Lower lobe of right lung (tissue), 2 donors: ENCODE measurements at regions not wholly inside any gene's neighbourhood (a gene's known extent, or its start where the extent isn't known, plus 50 kb on each side); places are given as distances from the start of the nearest gene placed in this dataset.
"Not testable (repeated sequence)": the region's sequence is repeated elsewhere in the genome, so short reads cannot be mapped to it uniquely, and the experiment has no call there.

Experiments
- ATAC-seq, 2 donors: fragments of 200-7000 bp; cut with Tn5 transposase; one replicate each; pipeline ENCODE4 v1.9.1; 2020 to 2022; ENCODE audit warnings: mild to moderate bottlenecking in 2 of 2, moderate library complexity in 2 of 2
- DNase-seq: peaks from one replicate; pipeline ENCODE4 v3.0.0-alpha.2; 2020
- H3K27ac ChIP-seq: fragments of 200-600 bp; one replicate; pipeline ENCODE4 v1.8.0; 2022
- H3K27me3 ChIP-seq: fragments of 200-600 bp; one replicate; pipeline ENCODE4 v1.8.0; 2022; ENCODE audit warnings: low read depth
- H3K36me3 ChIP-seq: fragments of 200-600 bp; one replicate; pipeline ENCODE4 v1.8.0; 2022; ENCODE audit warnings: mild to moderate bottlenecking
- H3K4me1 ChIP-seq: fragments of 200-600 bp; one replicate; pipeline ENCODE4 v1.8.0; 2022
- H3K4me3 ChIP-seq: fragments of 200-600 bp; one replicate; pipeline ENCODE4 v1.8.0; 2022; ENCODE audit warnings: mild to moderate bottlenecking
- H3K9me3 ChIP-seq: fragments of 200-600 bp; one replicate; pipeline ENCODE4 v1.8.0; 2022
- CTCF ChIP-seq: fragments of 200-600 bp; IDR thresholded peaks from one replicate; pipeline ENCODE4 v1.8.0; 2022; ENCODE audit warnings: antibody characterized with exemption, mild to moderate bottlenecking
- intact Hi-C: fragments of 100-400 bp; cut with DNase I; formaldehyde crosslinking; loops from one replicate; pipeline ENCODE4 v1.11.0; 2022
- donor health status: DM: no; HTN: yes; CAD: no; lungs with severe emphysema.

- Histone ChIP-seq H3K36me3 (no peaks in the 10 kb centered on the region), H3K4me3 (no peak overlapping the region), H3K27ac (no peak overlapping the region), H3K9me3 (no peaks in the 10 kb centered on the region), H3K4me1 (no peaks in the 10 kb centered on the region), H3K27me3 (no peaks in the 10 kb centered on the region)
- intact Hi-C loops, result no loop called here
- no peak for DNase-seq
- ATAC-seq, result no peak
- TF ChIP-seq CTCF, result no peak
These were observed 155.2 kb upstream of the G2E3 start for GRCh38 chr14:30403791-30404190.

GRCh38 chr14:30409508-30410015, 149.4 kb upstream of the G2E3 start:
- H3K36me3 ChIP-seq, H3K27me3 ChIP-seq, intact Hi-C loops, DNase-seq, H3K4me1 ChIP-seq, H3K9me3 ChIP-seq, H3K27ac ChIP-seq, ATAC-seq, H3K4me3 ChIP-seq: not testable (repeated sequence)

- no peak for TF ChIP-seq CTCF
- H3K4me3 ChIP-seq, result no peak overlapping the region
- ATAC-seq, result no peak
- no peak overlapping the region for H3K27ac ChIP-seq
- H3K27me3 ChIP-seq, result no peaks in the 10 kb centered on the region
- no peaks in the 10 kb centered on the region for H3K4me1 ChIP-seq
- intact Hi-C loops, result no loop called here
- no peaks in the 10 kb centered on the region for H3K36me3 ChIP-seq
- peaks cover 3% of the 10 kb centered on the region for H3K9me3 ChIP-seq
- DNase-seq, result no peak
These were observed 148.0 kb upstream of the G2E3 start for GRCh38 chr14:30410986-30411385.

- H3K27ac ChIP-seq, ATAC-seq, DNase-seq, H3K36me3 ChIP-seq, intact Hi-C loops, H3K9me3 ChIP-seq, H3K27me3 ChIP-seq, H3K4me1 ChIP-seq, H3K4me3 ChIP-seq: not testable (repeated sequence)
These were observed 145.8 kb upstream of the G2E3 start for GRCh38 chr14:30413184-30413583.

GRCh38 chr14:30417121-30417520, 141.8 kb upstream of the G2E3 start:
- DNase-seq (no peak), ATAC-seq (no peak)
- intact Hi-C loops, result no loop called here
- Histone ChIP-seq H3K27ac (no peak overlapping the region), H3K36me3 (no peaks in the 10 kb centered on the region), H3K4me1 (no peaks in the 10 kb centered on the region), H3K4me3 (no peak overlapping the region), H3K27me3 (no peaks in the 10 kb centered on the region), H3K9me3 (peaks cover under 1% of the 10 kb centered on the region)
- no peak for TF ChIP-seq CTCF

GRCh38 chr14:30417999-30418398, 141.0 kb upstream of the G2E3 start:
- DNase-seq (no peak), ATAC-seq (no peak)
- Histone ChIP-seq H3K9me3 (no peaks in the 10 kb centered on the region), H3K4me3 (no peak overlapping the region), H3K4me1 (no peaks in the 10 kb centered on the region), H3K36me3 (no peaks in the 10 kb centered on the region), H3K27me3 (no peaks in the 10 kb centered on the region), H3K27ac (no peak overlapping the region)
- no peak for TF ChIP-seq CTCF
- intact Hi-C loops, result no loop called here

GRCh38 chr14:30419037-30419436, 139.9 kb upstream of the G2E3 start:
- no peaks in the 10 kb centered on the region for H3K36me3 ChIP-seq
- intact Hi-C loops, result no loop called here
- H3K4me3 ChIP-seq, result no peak overlapping the region
- H3K27me3 ChIP-seq, result no peaks in the 10 kb centered on the region
- TF ChIP-seq CTCF, result no peak
- DNase-seq, result no peak
- no peak overlapping the region for H3K27ac ChIP-seq
- no peaks in the 10 kb centered on the region for H3K4me1 ChIP-seq
- ATAC-seq, result no peak
- no peaks in the 10 kb centered on the region for H3K9me3 ChIP-seq
